ENCODE measurements at regions not wholly inside any gene's neighbourhood (a gene's known extent, or its start where the extent isn't known, plus 50 kb on each side); places are given as distances from the start of the nearest gene placed in this dataset.

GRCh38 chr15:54810496-54810895 is 386.2 kb downstream of the RSL24D1 start:
- DNase-seq (ENCODE audit: low read depth) = no peak
- TF ChIP-seq POLR2A (IDR thresholded peaks at IDR 0.05; ENCODE audit: extremely low read depth, insufficient read length) (no peak), MAX (IDR thresholded peaks at IDR 0.05; ENCODE audit: low read depth, low read length) (no peak), MYC (IDR thresholded peaks at IDR 0.05; ENCODE audit: low read depth, low read length) (no peak)
- TF ChIP-seq, protein P1, sequence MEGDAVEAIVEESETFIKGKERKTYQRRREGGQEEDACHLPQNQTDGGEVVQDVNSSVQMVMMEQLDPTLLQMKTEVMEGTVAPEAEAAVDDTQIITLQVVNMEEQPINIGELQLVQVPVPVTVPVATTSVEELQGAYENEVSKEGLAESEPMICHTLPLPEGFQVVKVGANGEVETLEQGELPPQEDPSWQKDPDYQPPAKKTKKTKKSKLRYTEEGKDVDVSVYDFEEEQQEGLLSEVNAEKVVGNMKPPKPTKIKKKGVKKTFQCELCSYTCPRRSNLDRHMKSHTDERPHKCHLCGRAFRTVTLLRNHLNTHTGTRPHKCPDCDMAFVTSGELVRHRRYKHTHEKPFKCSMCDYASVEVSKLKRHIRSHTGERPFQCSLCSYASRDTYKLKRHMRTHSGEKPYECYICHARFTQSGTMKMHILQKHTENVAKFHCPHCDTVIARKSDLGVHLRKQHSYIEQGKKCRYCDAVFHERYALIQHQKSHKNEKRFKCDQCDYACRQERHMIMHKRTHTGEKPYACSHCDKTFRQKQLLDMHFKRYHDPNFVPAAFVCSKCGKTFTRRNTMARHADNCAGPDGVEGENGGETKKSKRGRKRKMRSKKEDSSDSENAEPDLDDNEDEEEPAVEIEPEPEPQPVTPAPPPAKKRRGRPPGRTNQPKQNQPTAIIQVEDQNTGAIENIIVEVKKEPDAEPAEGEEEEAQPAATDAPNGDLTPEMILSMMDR (IDR thresholded peaks at IDR 0.05; ENCODE audit: low read depth, low read length) = no peak
- H3K4me3 ChIP-seq (ENCODE audit: low read depth, low read length) = no peak overlapping the region

- no peak for TF ChIP-seq POLR2A (IDR thresholded peaks at IDR 0.05; ENCODE audit: extremely low read depth, insufficient read length)
- TF ChIP-seq, protein P1 (IDR thresholded peaks at IDR 0.05; ENCODE audit: low read depth, low read length) = no peak
- no peak for TF ChIP-seq MYC (IDR thresholded peaks at IDR 0.05; ENCODE audit: low read depth, low read length)
- no peak for TF ChIP-seq MAX (IDR thresholded peaks at IDR 0.05; ENCODE audit: low read depth, low read length)
- no peak for DNase-seq (ENCODE audit: low read depth)
Measured at GRCh38 chr15:54810031-54810430, 386.7 kb downstream of the RSL24D1 start.

GRCh38 chr15:54808321-54808720 is 388.4 kb downstream of the RSL24D1 start:
- TF ChIP-seq MYC (IDR thresholded peaks at IDR 0.05; ENCODE audit: low read depth, low read length) (no peak), POLR2A (IDR thresholded peaks at IDR 0.05; ENCODE audit: extremely low read depth, insufficient read length) (no peak), MAX (IDR thresholded peaks at IDR 0.05; ENCODE audit: low read depth, low read length) (no peak)
- TF ChIP-seq, protein P1 (IDR thresholded peaks at IDR 0.05; ENCODE audit: low read depth, low read length) = no peak
- DNase-seq (ENCODE audit: low read depth) = no peak
- no peak overlapping the region for H3K4me3 ChIP-seq (ENCODE audit: low read depth, low read length)

More at GRCh38 chr15:54810031-54810430, 386.7 kb downstream of the RSL24D1 start:
- no peak overlapping the region for H3K4me3 ChIP-seq (ENCODE audit: low read depth, low read length)

DNA sequence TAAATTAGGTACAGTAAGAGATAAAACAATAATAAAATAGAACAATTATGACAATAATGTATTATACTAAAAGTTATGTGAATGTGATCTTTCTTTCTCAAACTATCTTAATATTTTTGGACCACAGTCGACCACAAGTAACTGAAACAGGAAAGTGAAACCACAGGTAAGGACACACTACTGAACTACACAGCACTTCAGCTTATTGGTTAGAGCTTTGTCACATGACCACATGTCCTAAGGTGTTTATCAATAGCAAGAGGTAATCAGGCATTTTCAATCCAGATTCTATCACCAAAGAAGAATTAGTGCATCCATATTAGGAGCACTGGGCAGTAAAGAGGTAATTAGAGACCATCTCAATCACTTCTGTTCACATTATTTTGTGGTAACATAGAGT is 392.8 kb downstream of the RSL24D1 start:
- TF ChIP-seq, protein P1 (IDR thresholded peaks at IDR 0.05; ENCODE audit: low read depth, low read length) = no peak
- TF ChIP-seq POLR2A (IDR thresholded peaks at IDR 0.05; ENCODE audit: extremely low read depth, insufficient read length) (no peak), MAX (IDR thresholded peaks at IDR 0.05; ENCODE audit: low read depth, low read length) (no peak), MYC (IDR thresholded peaks at IDR 0.05; ENCODE audit: low read depth, low read length) (no peak)
- no peak overlapping the region for H3K4me3 ChIP-seq (ENCODE audit: low read depth, low read length)
- no peak for DNase-seq (ENCODE audit: low read depth)

DNA sequence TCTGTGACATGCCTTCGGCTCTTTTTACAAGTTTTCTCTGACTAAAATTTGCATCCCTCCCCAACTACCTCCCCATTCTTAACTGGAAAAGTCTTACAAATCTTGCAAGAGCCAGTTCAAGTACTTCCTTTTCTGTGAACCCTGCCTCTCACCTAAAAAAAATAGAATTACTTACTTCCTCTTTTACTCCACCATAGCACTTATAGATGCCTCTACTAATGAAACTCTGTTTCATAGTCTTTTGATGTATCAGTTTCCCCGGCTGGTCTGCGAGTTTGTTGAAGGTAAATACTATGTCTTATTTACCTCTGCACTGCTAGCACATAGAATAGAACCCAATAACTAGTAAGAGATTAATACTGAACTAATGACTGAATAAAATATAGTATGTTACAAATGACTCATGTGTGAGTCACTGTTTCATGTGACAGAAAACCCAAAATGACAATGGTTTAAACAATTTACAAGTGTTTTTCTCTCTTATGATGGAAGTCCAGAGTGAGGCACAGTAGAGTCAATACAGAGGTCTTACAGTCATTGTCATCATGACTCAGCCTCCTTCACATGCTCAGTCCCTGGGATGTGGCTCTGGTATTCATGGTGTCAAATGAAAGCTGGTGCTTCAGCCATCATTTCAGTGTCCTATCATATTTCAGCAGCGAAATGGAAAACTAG is 393.5 kb downstream of the RSL24D1 start:
- DNase-seq (ENCODE audit: low read depth) = peak; percentile 76
- no peak for TF ChIP-seq MYC (IDR thresholded peaks at IDR 0.05; ENCODE audit: low read depth, low read length)
- peak; percentile 46; the same call in 1 of the 2 replicates for TF ChIP-seq MAX (IDR thresholded peaks at IDR 0.05; ENCODE audit: low read depth, low read length)
- TF ChIP-seq, protein P1 (IDR thresholded peaks at IDR 0.05; ENCODE audit: low read depth, low read length) = no peak
- TF ChIP-seq POLR2A (IDR thresholded peaks at IDR 0.05; ENCODE audit: extremely low read depth, insufficient read length) = no peak
- H3K4me3 ChIP-seq (ENCODE audit: low read depth, low read length) = no peak overlapping the region

Data from NB4 (cell line).